PC-3 (cell line): ENCODE measurements at regions not wholly inside any gene's neighbourhood (a gene's known extent, or its start where the extent isn't known, plus 50 kb on each side); places are given as distances from the start of the nearest gene placed in this dataset.
"Not testable (repeated sequence)": the region's sequence is repeated elsewhere in the genome, so short reads cannot be mapped to it uniquely, and the experiment has no call there.

Experiments used
- ATAC-seq: fragments of 200-7000 bp; cut with Tn5 transposase; 2 replicates; pipeline ENCODE4 v1.9.1; 2020; ENCODE audit warnings: mild to moderate bottlenecking, moderate library complexity
- BruUV-seq: library from RNA; stranded (reverse); fragments of 400-500 nt; replicated peaks from 2 replicates; lab custom pipeline; 2021; lab: Mats Ljungman, UMichigan
- CTCF ChIA-PET: fragments of 300-600 bp; sonication (Branson Sonifier 250); formaldehyde crosslinking; loops from one replicate; lab custom pipeline; 2022; ENCODE audit warnings: antibody characterized with exemption; lab: Charles Lee
- POLR2A ChIA-PET: fragments of 300-600 bp; sonication (Branson Sonifier 250); formaldehyde crosslinking; loops from one replicate; lab custom pipeline; 2022; ENCODE audit warnings: antibody characterized with exemption; ENCODE audit not compliant: unreplicated experiment; lab: Charles Lee
- DNase-seq: peaks from one replicate; pipeline ENCODE4 v3.0.0-alpha.2; 2015
- H2AFZ ChIP-seq: fragments of 300-600 bp; sonication (generic); 2 replicates; pipeline ENCODE4 v1.6.0; 2016; ENCODE audit warnings: antibody characterized with exemption, low read length
- H3F3A ChIP-seq: fragments of 300-600 bp; sonication (generic); one replicate; pipeline ENCODE4 v1.6.0; 2017; ENCODE audit warnings: antibody characterized with exemption, low read length, control low read depth, mild to moderate bottlenecking; ENCODE audit not compliant: unreplicated experiment
- H3K27ac ChIP-seq: fragments of 300-600 bp; sonication (generic); 2 replicates; pipeline ENCODE4 v1.5.1; 2016; ENCODE audit warnings: mild to moderate bottlenecking, low read length
- H3K27me3 ChIP-seq: fragments of 300-600 bp; sonication (generic); 2 replicates; pipeline ENCODE4 v1.6.1; 2016; ENCODE audit warnings: low read length, mixed read lengths
- H3K36me3 ChIP-seq: fragments of 300-600 bp; sonication (generic); 2 replicates; pipeline ENCODE4 v1.6.1; 2016; ENCODE audit warnings: low read depth, mixed run types, low read length, mixed read lengths
- H3K4me1 ChIP-seq: fragments of 300-600 bp; sonication (generic); 2 replicates; pipeline ENCODE4 v1.5.1; 2016; ENCODE audit warnings: low read length; ENCODE audit not compliant: insufficient read depth
- H3K4me2 ChIP-seq: fragments of 300-600 bp; sonication (generic); 2 replicates; pipeline ENCODE4 v1.6.0; 2016; ENCODE audit warnings: low read length
- H3K4me3 ChIP-seq: fragments of 300-600 bp; sonication (generic); 2 replicates; pipeline ENCODE4 v1.5.1; 2016; ENCODE audit warnings: mild to moderate bottlenecking, low read length, mixed read lengths
- H3K79me2 ChIP-seq: fragments of 300-600 bp; sonication (generic); 2 replicates; pipeline ENCODE4 v1.6.1; 2017; ENCODE audit warnings: low read length, mixed read lengths
- H3K9ac ChIP-seq: fragments of 300-600 bp; sonication (generic); 2 replicates; pipeline ENCODE4 v1.6.0; 2016; ENCODE audit warnings: mild to moderate bottlenecking, low read length
- H3K9me2 ChIP-seq: fragments of 300-600 bp; sonication (generic); replicated peaks from 2 replicates; pipeline ENCODE4 v1.6.1; 2016; ENCODE audit warnings: mixed run types, low read length, mixed read lengths
- H3K9me3 ChIP-seq: fragments of 300-600 bp; sonication (generic); 2 replicates; pipeline ENCODE4 v1.6.1; 2016; ENCODE audit warnings: low read length, mixed read lengths
- H4K20me1 ChIP-seq: fragments of 300-600 bp; sonication (generic); 2 replicates; pipeline ENCODE4 v1.6.1; 2016; ENCODE audit warnings: low read length, mixed read lengths
- EZH2phosphoT487 ChIP-seq: fragments of 300-600 bp; sonication (generic); IDR thresholded peaks from 2 replicates; pipeline ENCODE4 v1.6.1; 2018; ENCODE audit warnings: mild to moderate bottlenecking, antibody characterized with exemption, low read length, borderline replicate concordance
- intact Hi-C: fragments of 100-400 bp; cut with micrococcal nuclease; formaldehyde crosslinking; loops from 2 replicates; pipeline ENCODE4 v1.9.0; 2023

DNA sequence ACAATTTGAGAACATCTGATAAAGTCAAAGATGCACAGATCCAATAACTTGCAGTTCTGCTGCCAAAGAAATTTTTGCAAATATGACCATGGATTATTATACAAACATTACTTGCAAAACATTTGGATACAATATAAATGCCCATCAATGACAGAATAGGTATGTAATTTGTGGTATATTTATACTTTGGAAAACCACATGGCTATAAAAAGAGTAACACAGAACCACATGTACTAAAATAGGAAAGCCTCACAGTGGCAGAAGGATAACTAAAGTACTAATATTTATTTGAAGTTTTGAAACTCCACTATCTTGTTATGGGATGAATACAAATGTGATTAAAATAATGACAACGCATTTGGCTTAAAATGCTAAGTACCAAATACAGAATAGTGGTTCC lies 51.8 kb upstream of the DNAJC10 start:
- Histone ChIP-seq H3K4me3 (no peak overlapping the region), H2AFZ (no peak overlapping the region), H3F3A (no peaks in the 10 kb centered on the region), H3K27ac (no peak overlapping the region), H3K9me2 (no peaks in the 10 kb centered on the region), H3K9me3 (no peaks in the 10 kb centered on the region), H4K20me1 (no peaks in the 10 kb centered on the region), H3K27me3 (peaks cover 17% of the 10 kb centered on the region; the same call in 1 of the 2 replicates), H3K79me2 (no peaks in the 10 kb centered on the region), H3K4me1 (no peaks in the 10 kb centered on the region), H3K36me3 (no peaks in the 10 kb centered on the region), H3K4me2 (no peak overlapping the region), H3K9ac (no peak overlapping the region)
- POLR2A ChIA-PET: no interaction called here
- no TSS peak for BruUV-seq
- CTCF ChIA-PET: no interaction called here
- DNase-seq (no peak), ATAC-seq (no peak)
- intact Hi-C loops: no loop called here
- TF ChIP-seq EZH2phosphoT487: no peak

DNA sequence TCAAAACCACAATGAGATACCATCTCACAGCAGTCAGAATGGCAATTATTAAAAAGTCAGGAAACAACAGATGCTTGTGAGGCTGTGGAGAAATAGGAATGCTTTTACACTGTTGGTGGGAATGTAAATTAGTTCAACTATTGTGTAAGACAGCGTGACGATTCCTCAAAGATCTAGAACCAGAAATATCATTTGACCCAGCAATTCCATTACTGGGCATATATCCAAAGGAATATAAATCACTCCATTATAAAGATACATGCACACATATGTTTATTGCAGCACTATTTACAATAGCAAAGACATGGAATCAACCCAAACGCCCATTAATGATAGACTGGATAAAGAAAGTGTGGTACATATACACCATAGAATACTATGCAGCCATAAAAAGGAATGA lies 50.6 kb upstream of the DNAJC10 start:
- H3K4me2 ChIP-seq, POLR2A ChIA-PET, ATAC-seq, H3K36me3 ChIP-seq, H3F3A ChIP-seq, H3K9me2 ChIP-seq, H3K4me3 ChIP-seq, CTCF ChIA-PET, intact Hi-C loops, H3K27ac ChIP-seq, H3K9me3 ChIP-seq, DNase-seq, H3K79me2 ChIP-seq, H3K9ac ChIP-seq, H2AFZ ChIP-seq, H3K27me3 ChIP-seq, BruUV-seq, H3K4me1 ChIP-seq, H4K20me1 ChIP-seq: not testable (repeated sequence)
